ENCODE measurements at regions not wholly inside any gene's neighbourhood (a gene's known extent, or its start where the extent isn't known, plus 50 kb on each side); places are given as distances from the start of the nearest gene placed in this dataset.

DNA sequence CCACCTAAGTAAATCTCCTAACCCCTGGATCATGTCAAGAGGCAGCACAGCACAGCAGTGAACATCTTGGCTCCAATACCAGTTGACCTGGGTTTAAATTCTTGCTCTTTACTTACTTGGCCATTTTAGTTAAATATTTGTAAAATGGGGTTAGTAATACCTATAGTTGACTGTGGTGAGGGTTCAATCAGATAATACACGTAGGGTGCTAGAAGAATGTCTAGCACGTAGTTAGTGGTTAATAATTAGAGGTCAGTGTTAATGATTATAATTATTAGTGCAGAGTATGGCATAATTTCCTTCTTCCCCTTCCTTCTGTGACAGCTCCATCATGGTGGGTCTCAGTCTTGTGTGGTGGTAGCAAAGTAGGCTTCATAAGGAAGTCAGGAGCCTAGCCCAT, 520.8 kb downstream of the INSC start:
- TF ChIP-seq, protein P1, sequence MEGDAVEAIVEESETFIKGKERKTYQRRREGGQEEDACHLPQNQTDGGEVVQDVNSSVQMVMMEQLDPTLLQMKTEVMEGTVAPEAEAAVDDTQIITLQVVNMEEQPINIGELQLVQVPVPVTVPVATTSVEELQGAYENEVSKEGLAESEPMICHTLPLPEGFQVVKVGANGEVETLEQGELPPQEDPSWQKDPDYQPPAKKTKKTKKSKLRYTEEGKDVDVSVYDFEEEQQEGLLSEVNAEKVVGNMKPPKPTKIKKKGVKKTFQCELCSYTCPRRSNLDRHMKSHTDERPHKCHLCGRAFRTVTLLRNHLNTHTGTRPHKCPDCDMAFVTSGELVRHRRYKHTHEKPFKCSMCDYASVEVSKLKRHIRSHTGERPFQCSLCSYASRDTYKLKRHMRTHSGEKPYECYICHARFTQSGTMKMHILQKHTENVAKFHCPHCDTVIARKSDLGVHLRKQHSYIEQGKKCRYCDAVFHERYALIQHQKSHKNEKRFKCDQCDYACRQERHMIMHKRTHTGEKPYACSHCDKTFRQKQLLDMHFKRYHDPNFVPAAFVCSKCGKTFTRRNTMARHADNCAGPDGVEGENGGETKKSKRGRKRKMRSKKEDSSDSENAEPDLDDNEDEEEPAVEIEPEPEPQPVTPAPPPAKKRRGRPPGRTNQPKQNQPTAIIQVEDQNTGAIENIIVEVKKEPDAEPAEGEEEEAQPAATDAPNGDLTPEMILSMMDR (conservative IDR thresholded peaks at IDR 0.05): no peak
- TF ChIP-seq ZFX (IDR thresholded peaks at IDR 0.05): no peak
